Activated T-cell treated with anti-CD3 and anti-CD28 coated beads, Interleukin-2, amount 50 U/mL, for 4 hours (primary cell): ENCODE measurements at regions not wholly inside any gene's neighbourhood (a gene's known extent, or its start where the extent isn't known, plus 50 kb on each side); places are given as distances from the start of the nearest gene placed in this dataset.

Experiments used
- ATAC-seq, 2 donors: fragments of 200-7000 bp; cut with Tn5 transposase; one replicate each; pipeline ENCODE4 v1.10.0; 2021
- DNase-seq: peaks from one replicate; pipeline ENCODE4 v3.0.0-alpha.2; 2020
- H3K27me3 Mint-ChIP-seq: one replicate; pipeline ENCODE4 v1.8.0; 2021; ENCODE audit warnings: low read depth, mixed read lengths
- H3K36me3 Mint-ChIP-seq: one replicate; pipeline ENCODE4 v1.8.0; 2022; ENCODE audit warnings: mixed read lengths; ENCODE audit not compliant: insufficient read depth
- H3K4me1 Mint-ChIP-seq: one replicate; pipeline ENCODE4 v1.8.0; 2021; ENCODE audit warnings: low read depth, mixed read lengths
- H3K4me3 Mint-ChIP-seq: one replicate; pipeline ENCODE4 v1.8.0; 2021; ENCODE audit warnings: mild to moderate bottlenecking, moderate library complexity, mixed read lengths
- H3K9me3 Mint-ChIP-seq: one replicate; pipeline ENCODE4 v1.8.0; 2021; ENCODE audit warnings: mixed read lengths

DNA sequence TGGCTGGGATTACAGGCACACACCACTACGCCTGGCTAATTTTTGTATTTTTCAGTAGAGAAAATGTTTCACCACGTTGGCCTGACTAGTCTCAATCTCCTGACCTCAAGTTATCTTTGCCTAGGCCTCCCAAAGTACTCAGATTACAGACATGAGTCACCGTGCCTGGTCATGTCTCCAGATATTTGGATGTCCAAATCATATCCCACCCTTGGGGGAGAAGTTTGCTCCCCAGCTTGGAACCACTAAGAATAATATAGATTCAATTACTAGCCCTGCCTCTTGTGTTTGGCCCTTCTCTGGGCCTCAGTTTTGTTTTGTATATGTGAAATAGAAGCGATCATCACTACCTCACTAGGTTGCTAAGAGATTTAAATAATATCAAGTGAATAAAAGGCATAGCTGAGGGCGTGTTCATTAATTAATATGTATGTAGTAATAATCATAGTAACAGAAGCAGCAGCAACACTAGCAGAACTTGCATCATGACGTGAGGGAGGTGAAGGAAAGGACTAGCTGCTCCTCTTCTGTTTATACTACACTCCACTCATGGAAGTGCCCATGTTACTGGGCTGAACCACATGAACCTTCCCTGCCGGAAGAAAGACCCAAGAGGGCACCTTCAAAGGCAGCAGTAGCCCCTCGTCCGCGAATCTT is 253.6 kb upstream of the XYLT1 start:
- Mint-ChIP-seq H3K9me3 (no peaks in the 10 kb centered on the region), H3K36me3 (no peaks in the 10 kb centered on the region), H3K27me3 (peaks cover 12% of the 10 kb centered on the region), H3K4me1 (no peaks in the 10 kb centered on the region), H3K4me3 (no peak overlapping the region)
- ATAC-seq (no peak), DNase-seq (no peak)

- Mint-ChIP-seq H3K27me3 (peaks cover 14% of the 10 kb centered on the region), H3K36me3 (no peaks in the 10 kb centered on the region), H3K9me3 (no peaks in the 10 kb centered on the region), H3K4me1 (no peaks in the 10 kb centered on the region), H3K4me3 (no peak overlapping the region)
- DNase-seq (no peak), ATAC-seq (no peak)
These were observed 252.9 kb upstream of the XYLT1 start for GRCh38 chr16:17723531-17724134.

DNA sequence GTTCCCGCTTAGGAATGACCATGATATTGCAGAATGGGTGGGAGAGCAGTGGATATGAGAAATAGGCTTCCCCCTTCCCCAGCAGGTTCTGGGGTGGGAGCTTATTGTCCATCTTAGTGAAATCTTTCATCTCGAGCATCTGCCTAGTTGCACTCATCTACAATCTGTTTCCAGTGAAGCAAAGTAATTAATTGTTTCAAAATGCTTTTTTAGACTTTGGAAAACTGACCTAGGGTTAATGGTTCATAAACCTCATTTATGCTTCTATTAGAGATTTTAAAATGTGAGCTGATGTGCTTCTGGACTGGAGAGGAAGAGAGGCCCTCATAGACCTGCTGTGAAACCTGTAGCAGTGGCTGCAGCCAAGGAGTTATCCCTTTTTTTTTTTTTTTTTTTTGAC is 247.7 kb upstream of the XYLT1 start:
- DNase-seq (no peak), ATAC-seq (no peak)
- Mint-ChIP-seq H3K27me3 (peaks cover 13% of the 10 kb centered on the region), H3K4me3 (no peak overlapping the region), H3K4me1 (no peaks in the 10 kb centered on the region), H3K36me3 (no peaks in the 10 kb centered on the region), H3K9me3 (no peaks in the 10 kb centered on the region)

GRCh38 chr16:17705847-17706246 is 235.1 kb upstream of the XYLT1 start:
- Mint-ChIP-seq H3K36me3 (no peaks in the 10 kb centered on the region), H3K27me3 (peaks cover 2% of the 10 kb centered on the region), H3K4me1 (no peaks in the 10 kb centered on the region), H3K4me3 (no peak overlapping the region), H3K9me3 (no peaks in the 10 kb centered on the region)
- ATAC-seq (no peak), DNase-seq (no peak)

GRCh38 chr16:17696616-17697015 is 225.9 kb upstream of the XYLT1 start:
- DNase-seq (no peak), ATAC-seq (no peak)
- Mint-ChIP-seq H3K36me3 (no peaks in the 10 kb centered on the region), H3K27me3 (peaks cover 12% of the 10 kb centered on the region), H3K9me3 (no peaks in the 10 kb centered on the region), H3K4me1 (no peaks in the 10 kb centered on the region), H3K4me3 (no peak overlapping the region)

GRCh38 chr16:17692484-17692883 is 221.7 kb upstream of the XYLT1 start:
- Mint-ChIP-seq H3K4me1 (no peaks in the 10 kb centered on the region), H3K27me3 (peaks cover 10% of the 10 kb centered on the region), H3K4me3 (no peak overlapping the region), H3K36me3 (no peaks in the 10 kb centered on the region), H3K9me3 (no peaks in the 10 kb centered on the region)
- ATAC-seq, result no peak
- DNase-seq, result no peak

DNA sequence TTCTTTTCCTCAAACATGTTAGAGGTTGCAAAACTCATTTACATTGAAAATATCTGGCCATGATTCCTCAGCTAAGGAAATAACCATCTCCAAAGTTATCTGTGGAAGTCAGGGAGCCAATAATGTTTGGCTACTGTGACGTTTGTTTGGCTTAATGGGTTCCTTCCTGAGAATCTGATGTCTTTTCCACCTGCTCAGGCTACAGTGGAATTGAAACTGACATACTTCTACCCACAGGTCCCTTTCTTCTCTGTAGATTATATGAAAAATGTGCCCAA is 221.1 kb upstream of the XYLT1 start:
- H3K4me1 Mint-ChIP-seq, result no peaks in the 10 kb centered on the region
- no peaks in the 10 kb centered on the region for H3K36me3 Mint-ChIP-seq
- no peak overlapping the region for H3K4me3 Mint-ChIP-seq
- H3K9me3 Mint-ChIP-seq, result no peaks in the 10 kb centered on the region
- ATAC-seq, result no peak
- peaks cover 11% of the 10 kb centered on the region for H3K27me3 Mint-ChIP-seq
- no peak for DNase-seq

GRCh38 chr16:17691106-17691898 is 220.5 kb upstream of the XYLT1 start:
- H3K4me3 Mint-ChIP-seq, result no peak overlapping the region
- no peaks in the 10 kb centered on the region for H3K9me3 Mint-ChIP-seq
- no peaks in the 10 kb centered on the region for H3K36me3 Mint-ChIP-seq
- DNase-seq, result no peak
- peaks cover 11% of the 10 kb centered on the region for H3K27me3 Mint-ChIP-seq
- H3K4me1 Mint-ChIP-seq, result no peaks in the 10 kb centered on the region
- ATAC-seq, result no peak

GRCh38 chr16:17685447-17685846 is 214.7 kb upstream of the XYLT1 start:
- Mint-ChIP-seq H3K9me3 (peaks cover 4% of the 10 kb centered on the region), H3K36me3 (no peaks in the 10 kb centered on the region), H3K4me3 (no peak overlapping the region), H3K27me3 (peaks cover 7% of the 10 kb centered on the region), H3K4me1 (no peaks in the 10 kb centered on the region)
- ATAC-seq, result no peak
- no peak for DNase-seq

GRCh38 chr16:17683281-17683680 is 212.5 kb upstream of the XYLT1 start:
- Mint-ChIP-seq H3K9me3 (peaks cover 14% of the 10 kb centered on the region), H3K36me3 (no peaks in the 10 kb centered on the region), H3K4me1 (no peaks in the 10 kb centered on the region), H3K4me3 (no peak overlapping the region), H3K27me3 (peaks cover 4% of the 10 kb centered on the region)
- DNase-seq (no peak), ATAC-seq (no peak)

DNA sequence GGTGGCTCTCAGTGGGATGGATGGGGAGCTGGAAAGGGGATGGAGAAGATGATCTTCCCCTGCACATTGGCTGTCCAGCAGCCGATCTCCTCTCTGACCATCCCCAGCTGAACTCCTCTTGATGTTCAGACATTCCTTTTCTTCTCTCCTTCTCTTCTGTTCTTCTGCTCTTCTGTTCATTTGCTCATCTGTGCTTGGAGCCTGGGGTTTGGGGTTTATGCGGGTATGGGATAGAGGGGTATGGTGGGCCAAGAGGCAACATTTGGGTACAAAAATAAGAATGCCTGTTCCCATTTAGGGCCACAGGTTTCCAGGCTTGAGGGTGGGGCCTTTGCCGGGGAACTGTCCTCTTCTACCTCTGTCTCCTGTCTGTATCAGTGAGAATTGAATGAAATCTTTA is 205.4 kb upstream of the XYLT1 start:
- ATAC-seq (no peak), DNase-seq (no peak)
- Mint-ChIP-seq H3K4me3 (no peak overlapping the region), H3K27me3 (peaks cover 12% of the 10 kb centered on the region), H3K9me3 (peaks cover 14% of the 10 kb centered on the region), H3K4me1 (no peaks in the 10 kb centered on the region), H3K36me3 (no peaks in the 10 kb centered on the region)

GRCh38 chr16:17668386-17668785 is 197.6 kb upstream of the XYLT1 start:
- Mint-ChIP-seq H3K4me1 (no peaks in the 10 kb centered on the region), H3K36me3 (no peaks in the 10 kb centered on the region), H3K9me3 (no peaks in the 10 kb centered on the region), H3K27me3 (peaks cover 18% of the 10 kb centered on the region), H3K4me3 (no peak overlapping the region)
- ATAC-seq (no peak), DNase-seq (no peak)

DNA sequence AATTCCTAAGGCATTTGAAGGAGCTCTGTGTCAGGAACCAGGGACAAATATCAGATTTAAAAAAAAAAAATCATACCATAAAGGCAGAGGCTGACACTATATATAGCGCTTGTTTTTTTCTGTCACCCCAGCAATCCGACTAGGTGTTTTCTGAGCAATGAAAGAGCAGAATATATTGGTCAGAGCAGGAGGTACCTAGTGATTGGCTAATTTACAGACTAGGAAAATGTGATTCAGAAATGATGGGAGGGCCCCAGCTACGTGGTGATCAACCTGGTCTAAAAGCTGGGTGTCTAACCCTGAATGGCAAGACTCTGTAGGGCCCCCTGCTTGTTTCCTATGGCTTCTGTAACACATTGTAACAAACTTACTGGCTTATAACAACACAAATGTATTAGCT is 195.5 kb upstream of the XYLT1 start:
- DNase-seq (no peak), ATAC-seq (no peak)
- Mint-ChIP-seq H3K4me1 (no peaks in the 10 kb centered on the region), H3K4me3 (no peak overlapping the region), H3K27me3 (peaks cover 14% of the 10 kb centered on the region), H3K36me3 (no peaks in the 10 kb centered on the region), H3K9me3 (no peaks in the 10 kb centered on the region)

GRCh38 chr16:17658881-17659280 is 188.1 kb upstream of the XYLT1 start:
- H3K27me3 Mint-ChIP-seq, result peaks cover 8% of the 10 kb centered on the region
- no peaks in the 10 kb centered on the region for H3K36me3 Mint-ChIP-seq
- H3K4me3 Mint-ChIP-seq, result no peak overlapping the region
- no peaks in the 10 kb centered on the region for H3K4me1 Mint-ChIP-seq
- ATAC-seq (no peak), DNase-seq (no peak)
- no peaks in the 10 kb centered on the region for H3K9me3 Mint-ChIP-seq

GRCh38 chr16:17657045-17657444 is 186.3 kb upstream of the XYLT1 start:
- Mint-ChIP-seq H3K9me3 (no peaks in the 10 kb centered on the region), H3K4me3 (no peak overlapping the region), H3K36me3 (no peaks in the 10 kb centered on the region), H3K27me3 (peaks cover 7% of the 10 kb centered on the region), H3K4me1 (no peaks in the 10 kb centered on the region)
- no peak for DNase-seq
- ATAC-seq, result no peak
